Upper lobe of left lung (tissue), 4 donors: ENCODE measurements at regions not wholly inside any gene's neighbourhood (a gene's known extent, or its start where the extent isn't known, plus 50 kb on each side); places are given as distances from the start of the nearest gene placed in this dataset.

Experiments
- POLR2AphosphoS5 ChIP-seq, 2 donors: sonication (generic); formaldehyde crosslinking; IDR thresholded peaks; one replicate each; pipeline ENCODE4 v1.5.1; 2017; ENCODE audit warnings: antibody characterized with exemption in 2 of 2
- TF ChIP-seq, protein P1 (sequence below), 6 experiments: fragments of 450-650 bp in 4 of 6; fragments of 200-600 bp in 2 of 6; sonication (generic) in 2 of 6; IDR thresholded peaks; one replicate each; pipeline ENCODE4 v1.5.1; 2016 to 2019; ENCODE audit warnings: antibody characterized with exemption in 6 of 6

GRCh38 chr13:62625214-62625881 lies 1209.7 kb upstream of the PCDH20 start:
- TF ChIP-seq, protein P1, sequence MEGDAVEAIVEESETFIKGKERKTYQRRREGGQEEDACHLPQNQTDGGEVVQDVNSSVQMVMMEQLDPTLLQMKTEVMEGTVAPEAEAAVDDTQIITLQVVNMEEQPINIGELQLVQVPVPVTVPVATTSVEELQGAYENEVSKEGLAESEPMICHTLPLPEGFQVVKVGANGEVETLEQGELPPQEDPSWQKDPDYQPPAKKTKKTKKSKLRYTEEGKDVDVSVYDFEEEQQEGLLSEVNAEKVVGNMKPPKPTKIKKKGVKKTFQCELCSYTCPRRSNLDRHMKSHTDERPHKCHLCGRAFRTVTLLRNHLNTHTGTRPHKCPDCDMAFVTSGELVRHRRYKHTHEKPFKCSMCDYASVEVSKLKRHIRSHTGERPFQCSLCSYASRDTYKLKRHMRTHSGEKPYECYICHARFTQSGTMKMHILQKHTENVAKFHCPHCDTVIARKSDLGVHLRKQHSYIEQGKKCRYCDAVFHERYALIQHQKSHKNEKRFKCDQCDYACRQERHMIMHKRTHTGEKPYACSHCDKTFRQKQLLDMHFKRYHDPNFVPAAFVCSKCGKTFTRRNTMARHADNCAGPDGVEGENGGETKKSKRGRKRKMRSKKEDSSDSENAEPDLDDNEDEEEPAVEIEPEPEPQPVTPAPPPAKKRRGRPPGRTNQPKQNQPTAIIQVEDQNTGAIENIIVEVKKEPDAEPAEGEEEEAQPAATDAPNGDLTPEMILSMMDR (IDR thresholded peaks at IDR 0.05) = no peak
- no peak for TF ChIP-seq POLR2AphosphoS5 (IDR thresholded peaks at IDR 0.05)
